ENCODE measurements at regions not wholly inside any gene's neighbourhood (a gene's known extent, or its start where the extent isn't known, plus 50 kb on each side); places are given as distances from the start of the nearest gene placed in this dataset.

DNA sequence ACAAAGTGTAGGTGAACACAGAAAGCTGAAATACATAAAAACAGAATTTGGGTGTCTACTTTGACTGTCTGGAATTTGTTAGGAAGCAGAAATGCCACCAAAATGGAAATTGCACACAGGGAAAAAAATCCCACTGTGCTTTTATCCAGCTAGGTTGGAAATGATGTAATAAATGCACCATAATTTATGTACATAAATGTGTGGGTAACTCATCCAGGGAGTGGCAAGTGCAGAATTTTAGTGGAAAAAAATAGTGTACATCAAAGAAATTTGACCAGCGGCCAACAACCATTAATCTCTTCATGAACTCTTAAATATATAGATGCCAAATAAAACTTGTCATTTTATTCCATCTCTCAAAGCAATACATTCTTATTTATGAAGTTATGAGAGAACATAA, 105.6 kb downstream of the LLPH start:
- TF ChIP-seq, protein P1, sequence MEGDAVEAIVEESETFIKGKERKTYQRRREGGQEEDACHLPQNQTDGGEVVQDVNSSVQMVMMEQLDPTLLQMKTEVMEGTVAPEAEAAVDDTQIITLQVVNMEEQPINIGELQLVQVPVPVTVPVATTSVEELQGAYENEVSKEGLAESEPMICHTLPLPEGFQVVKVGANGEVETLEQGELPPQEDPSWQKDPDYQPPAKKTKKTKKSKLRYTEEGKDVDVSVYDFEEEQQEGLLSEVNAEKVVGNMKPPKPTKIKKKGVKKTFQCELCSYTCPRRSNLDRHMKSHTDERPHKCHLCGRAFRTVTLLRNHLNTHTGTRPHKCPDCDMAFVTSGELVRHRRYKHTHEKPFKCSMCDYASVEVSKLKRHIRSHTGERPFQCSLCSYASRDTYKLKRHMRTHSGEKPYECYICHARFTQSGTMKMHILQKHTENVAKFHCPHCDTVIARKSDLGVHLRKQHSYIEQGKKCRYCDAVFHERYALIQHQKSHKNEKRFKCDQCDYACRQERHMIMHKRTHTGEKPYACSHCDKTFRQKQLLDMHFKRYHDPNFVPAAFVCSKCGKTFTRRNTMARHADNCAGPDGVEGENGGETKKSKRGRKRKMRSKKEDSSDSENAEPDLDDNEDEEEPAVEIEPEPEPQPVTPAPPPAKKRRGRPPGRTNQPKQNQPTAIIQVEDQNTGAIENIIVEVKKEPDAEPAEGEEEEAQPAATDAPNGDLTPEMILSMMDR (IDR thresholded peaks at IDR 0.05 in 8 of 11, conservative IDR thresholded peaks at IDR 0.05 in 3 of 11), result no peak
- TF ChIP-seq POLR2A (IDR thresholded peaks at IDR 0.05), result no peak
- no peak for TF ChIP-seq POLR2AphosphoS5 (IDR thresholded peaks at IDR 0.05)
